ENCODE measurements at regions not wholly inside any gene's neighbourhood (a gene's known extent, or its start where the extent isn't known, plus 50 kb on each side); places are given as distances from the start of the nearest gene placed in this dataset.

DNA sequence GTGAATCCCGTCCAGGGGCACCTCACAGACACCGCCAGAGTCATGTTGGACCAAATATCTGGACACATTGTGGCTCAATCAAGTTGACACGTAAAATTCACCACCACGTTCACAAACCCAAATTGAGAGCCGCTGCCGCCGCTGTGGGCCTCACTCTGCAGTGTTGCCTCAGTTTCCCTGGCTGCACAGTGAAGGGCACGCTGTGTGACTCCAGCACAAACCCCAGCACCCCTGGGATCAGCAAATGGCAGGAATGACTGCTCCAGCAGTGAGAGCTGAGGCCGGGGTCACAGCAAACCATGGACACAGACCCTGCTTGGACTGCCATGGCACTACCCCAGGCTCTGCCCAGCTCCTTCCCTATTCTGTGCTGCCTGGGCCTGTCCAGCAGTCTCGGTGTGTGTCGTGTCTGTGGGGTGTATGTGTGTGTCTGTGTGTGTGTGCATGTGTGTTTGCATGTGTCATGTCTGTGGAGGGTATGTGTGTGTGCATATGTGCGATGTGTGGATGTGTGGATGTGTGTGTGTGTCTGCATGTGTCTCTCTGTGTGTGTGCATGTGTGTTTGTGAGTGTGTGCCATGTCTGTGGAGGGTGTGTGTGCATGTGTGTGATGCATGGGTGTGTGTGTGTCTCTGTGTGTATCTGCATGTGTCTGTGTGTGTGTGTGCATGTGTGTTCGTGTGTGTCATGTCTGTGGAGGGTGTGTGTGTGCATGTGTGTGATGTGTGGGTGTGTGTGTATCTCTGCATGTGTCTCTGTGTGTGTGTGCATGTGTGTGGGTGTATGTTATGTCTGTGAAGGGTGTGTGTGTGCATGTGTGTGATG, 52.2 kb upstream of the ADRA2C start:
- TF ChIP-seq, protein P1, sequence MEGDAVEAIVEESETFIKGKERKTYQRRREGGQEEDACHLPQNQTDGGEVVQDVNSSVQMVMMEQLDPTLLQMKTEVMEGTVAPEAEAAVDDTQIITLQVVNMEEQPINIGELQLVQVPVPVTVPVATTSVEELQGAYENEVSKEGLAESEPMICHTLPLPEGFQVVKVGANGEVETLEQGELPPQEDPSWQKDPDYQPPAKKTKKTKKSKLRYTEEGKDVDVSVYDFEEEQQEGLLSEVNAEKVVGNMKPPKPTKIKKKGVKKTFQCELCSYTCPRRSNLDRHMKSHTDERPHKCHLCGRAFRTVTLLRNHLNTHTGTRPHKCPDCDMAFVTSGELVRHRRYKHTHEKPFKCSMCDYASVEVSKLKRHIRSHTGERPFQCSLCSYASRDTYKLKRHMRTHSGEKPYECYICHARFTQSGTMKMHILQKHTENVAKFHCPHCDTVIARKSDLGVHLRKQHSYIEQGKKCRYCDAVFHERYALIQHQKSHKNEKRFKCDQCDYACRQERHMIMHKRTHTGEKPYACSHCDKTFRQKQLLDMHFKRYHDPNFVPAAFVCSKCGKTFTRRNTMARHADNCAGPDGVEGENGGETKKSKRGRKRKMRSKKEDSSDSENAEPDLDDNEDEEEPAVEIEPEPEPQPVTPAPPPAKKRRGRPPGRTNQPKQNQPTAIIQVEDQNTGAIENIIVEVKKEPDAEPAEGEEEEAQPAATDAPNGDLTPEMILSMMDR (IDR thresholded peaks at IDR 0.05) = no peak
- TF ChIP-seq POLR2A (IDR thresholded peaks at IDR 0.05) = no peak

All from body of pancreas (tissue), 4 donors.